LNCAP (cell line): ENCODE measurements at regions not wholly inside any gene's neighbourhood (a gene's known extent, or its start where the extent isn't known, plus 50 kb on each side); places are given as distances from the start of the nearest gene placed in this dataset.

ENCODE experiments used
- CTCF ChIP-seq: fragments of 450-650 bp; IDR thresholded peaks from 2 replicates; pipeline ENCODE4 v1.5.1; 2017; ENCODE audit warnings: mild to moderate bottlenecking

DNA sequence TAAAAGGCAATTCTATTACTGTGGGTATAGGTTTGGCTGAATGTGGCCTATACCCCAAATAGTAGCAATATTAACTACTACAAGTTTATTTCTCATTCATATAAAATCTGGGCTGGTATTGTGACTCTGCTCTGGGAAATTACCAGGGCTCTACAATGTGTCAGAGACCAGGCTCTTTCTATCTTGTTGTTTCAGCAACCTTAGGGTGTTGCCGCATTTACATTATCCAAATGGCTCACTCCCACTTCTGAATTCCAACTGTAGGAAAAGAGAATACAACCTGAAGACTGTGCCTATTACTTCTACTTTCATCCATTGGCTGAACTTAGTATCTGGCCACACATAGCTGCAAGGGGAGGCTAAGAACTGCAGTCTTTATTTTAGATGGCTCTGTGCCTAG lies 106.7 kb upstream of the CENPW start:
- no peak for TF ChIP-seq CTCF

DNA sequence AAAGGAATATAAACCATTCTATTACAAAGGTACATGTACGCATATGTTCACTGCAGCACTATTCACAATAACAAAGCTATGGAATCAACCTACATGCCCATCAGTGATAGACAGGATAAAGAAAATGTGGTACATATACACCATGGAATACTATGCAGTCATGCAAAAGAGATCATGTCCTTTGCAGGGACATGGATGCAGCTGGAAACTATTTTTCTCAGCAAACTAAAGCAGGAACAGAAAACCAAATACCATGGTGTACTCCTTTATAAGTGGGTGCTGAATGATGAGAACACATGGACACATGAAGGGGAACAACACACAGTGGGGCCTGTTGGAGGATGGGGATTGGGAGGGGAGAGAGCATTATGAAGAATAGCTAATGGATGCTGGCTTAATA lies 104.6 kb upstream of the CENPW start:
- TF ChIP-seq CTCF = no peak

DNA sequence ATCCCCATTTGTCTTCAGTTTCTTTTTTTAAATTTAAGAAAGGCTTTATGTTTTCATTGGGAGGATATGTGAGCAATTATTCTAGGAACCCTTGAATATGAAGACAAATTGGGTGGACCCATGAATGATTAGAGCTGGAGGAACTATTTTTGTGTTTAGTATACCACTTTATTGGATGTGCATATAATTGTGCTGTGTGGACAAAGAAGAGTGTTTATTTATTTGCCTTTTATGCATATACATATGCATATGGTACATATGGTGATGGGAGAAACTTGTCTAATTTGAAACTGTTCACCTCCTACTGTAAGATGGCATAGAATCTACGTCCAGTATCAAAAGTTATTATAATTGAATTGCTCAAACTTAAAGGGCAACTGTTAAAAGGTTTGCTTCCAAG lies 94.8 kb upstream of the CENPW start:
- no peak for TF ChIP-seq CTCF

GRCh38 chr6:126252154-126252553 lies 87.8 kb upstream of the CENPW start:
- TF ChIP-seq CTCF = no peak

DNA sequence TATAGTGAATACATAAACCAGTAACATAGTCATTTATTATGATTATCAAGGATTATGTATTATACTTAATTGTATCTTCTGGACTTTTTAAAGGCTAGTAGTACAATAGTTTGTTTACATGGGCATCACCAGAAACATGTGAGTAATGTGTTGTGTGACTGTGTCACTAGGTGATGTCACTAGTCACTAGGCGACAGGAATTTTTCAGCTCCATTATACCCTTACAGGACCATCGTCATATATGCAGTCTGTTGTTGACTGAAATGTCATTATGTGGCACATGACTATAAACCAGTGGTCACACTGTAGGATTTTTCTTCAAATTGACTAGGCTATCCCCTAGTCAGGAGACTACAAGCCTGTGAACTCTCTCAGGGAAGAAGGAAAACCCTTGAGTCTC lies 86.5 kb upstream of the CENPW start:
- TF ChIP-seq CTCF = no peak

GRCh38 chr6:126258150-126258549 lies 81.8 kb upstream of the CENPW start:
- no peak for TF ChIP-seq CTCF

- TF ChIP-seq CTCF = no peak
These were observed 78.0 kb upstream of the CENPW start for GRCh38 chr6:126261792-126262421.

GRCh38 chr6:126264265-126264664 lies 75.7 kb upstream of the CENPW start:
- TF ChIP-seq CTCF = no peak
